Right renal pelvis (tissue), 4 donors: ENCODE measurements at regions not wholly inside any gene's neighbourhood (a gene's known extent, or its start where the extent isn't known, plus 50 kb on each side); places are given as distances from the start of the nearest gene placed in this dataset.
A peak's percentile ranks its signal among the peaks of the same experiment; 100 is the strongest.
"Not testable (repeated sequence)": the region's sequence is repeated elsewhere in the genome, so short reads cannot be mapped to it uniquely, and the experiment has no call there.

Experiments
- DNase-seq, 4 donors: peaks; one replicate each; pipeline ENCODE4 v3.0.0-alpha.2; 2013; ENCODE audit warnings: low read depth in 4 of 4, low spot score in 3 of 4, missing footprints in 1 of 4

- DNase-seq, result no peak
These were observed 203.5 kb downstream of the LPIN1 start for GRCh38 chr2:11949732-11950523.

GRCh38 chr2:11950896-11951295 is 204.5 kb downstream of the LPIN1 start:
- DNase-seq, result no peak

- not testable (repeated sequence) for DNase-seq
These were observed 205.1 kb downstream of the LPIN1 start for GRCh38 chr2:11951492-11951891.

GRCh38 chr2:11953258-11953657 is 206.8 kb downstream of the LPIN1 start:
- DNase-seq, result no peak

GRCh38 chr2:11955314-11955713 is 208.9 kb downstream of the LPIN1 start:
- DNase-seq, result no peak

GRCh38 chr2:11955884-11956291 is 209.5 kb downstream of the LPIN1 start:
- DNase-seq, result no peak

- DNase-seq, result peak; percentile 50 to 78 (median 61)
These were observed 216.4 kb downstream of the LPIN1 start for GRCh38 chr2:11962707-11963328.

GRCh38 chr2:11963966-11964365 is 217.5 kb downstream of the LPIN1 start:
- no peak for DNase-seq

GRCh38 chr2:11967946-11968465 is 221.6 kb downstream of the LPIN1 start:
- no peak for DNase-seq

GRCh38 chr2:11968521-11968920 is 222.1 kb downstream of the LPIN1 start:
- no peak for DNase-seq

GRCh38 chr2:11969774-11970173 is 223.3 kb downstream of the LPIN1 start:
- no peak for DNase-seq

GRCh38 chr2:11974573-11974972 is 228.1 kb downstream of the LPIN1 start:
- DNase-seq, result no peak

GRCh38 chr2:11975373-11975772 is 228.9 kb downstream of the LPIN1 start:
- DNase-seq, result no peak

GRCh38 chr2:11976073-11976472 is 229.6 kb downstream of the LPIN1 start:
- no peak for DNase-seq

GRCh38 chr2:11977766-11978524 is 231.5 kb downstream of the LPIN1 start:
- no peak for DNase-seq

- DNase-seq, result no peak
These were observed 234.4 kb downstream of the LPIN1 start for GRCh38 chr2:11980809-11981208.

- DNase-seq, result no peak
These were observed 237.0 kb downstream of the LPIN1 start for GRCh38 chr2:11983401-11983800.

- DNase-seq, result no peak
These were observed 237.4 kb downstream of the LPIN1 start for GRCh38 chr2:11983870-11984269.

GRCh38 chr2:11984316-11985158 is 238.1 kb downstream of the LPIN1 start:
- DNase-seq, result no peak

GRCh38 chr2:11985817-11986566 is 239.6 kb downstream of the LPIN1 start:
- no peak for DNase-seq
